B cell (primary cell): ENCODE measurements at regions not wholly inside any gene's neighbourhood (a gene's known extent, or its start where the extent isn't known, plus 50 kb on each side); places are given as distances from the start of the nearest gene placed in this dataset.

Experiments used
- ATAC-seq: fragments of 200-7000 bp; cut with Tn5 transposase; one replicate; pipeline ENCODE4 v1.10.0; 2021; ENCODE audit warnings: low read depth, mild to moderate bottlenecking, moderate number of reproducible peaks, moderate library complexity
- CTCF ChIA-PET: fragments of 350-600 bp; sonication (Branson Sonifier 250); formaldehyde crosslinking; loops from one replicate; lab custom pipeline; 2021; ENCODE audit warnings: antibody characterized with exemption, inconsistent platforms; lab: Charles Lee
- POLR2A ChIA-PET: fragments of 350-600 bp; sonication (Branson Sonifier 250); formaldehyde crosslinking; loops from one replicate; lab custom pipeline; 2021; ENCODE audit warnings: antibody characterized with exemption; lab: Charles Lee
- DNase-seq: peaks from one replicate; pipeline ENCODE4 v3.0.0; 2013
- H2AFZ ChIP-seq: 2 replicates; pipeline ENCODE4 v1.6.1; 2012; ENCODE audit warnings: mild to moderate bottlenecking, low read depth, low read length; ENCODE audit not compliant: insufficient read depth, poor library complexity, severe bottlenecking
- H3K27ac ChIP-seq, 2 donors: 1 replicate in 1 of 2; 2 replicates in 1 of 2; pipeline ENCODE4 v1.5.1; 2012 to 2013; ENCODE audit warnings: low read length in 2 of 2, mild to moderate bottlenecking in 2 of 2, moderate library complexity in 1 of 2
- H3K27me3 ChIP-seq, 4 experiments: fragments of 200-600 bp in 1 of 4; sonication (generic) in 1 of 4; replicated peaks in 1 of 4; 1 replicate in 2 of 4; 2 replicates in 2 of 4; pipeline versions ENCODE4 v1.6.1 to v1.7.0; 2013 to 2016; ENCODE audit warnings: low read length in 3 of 4, mild to moderate bottlenecking in 2 of 4, mixed read lengths in 1 of 4, moderate library complexity in 1 of 4; ENCODE audit not compliant: insufficient read depth in 4 of 4, control insufficient read depth in 3 of 4; ENCODE audit errors: control extremely low read depth in 1 of 4
- H3K36me3 ChIP-seq, 2 experiments: replicated peaks in 1 of 2; 1 replicate in 1 of 2; 2 replicates in 1 of 2; pipeline versions ENCODE4 v1.6.1 to v1.7.1; 2013; ENCODE audit warnings: low read length in 1 of 2; ENCODE audit not compliant: insufficient read depth in 2 of 2, control insufficient read depth in 1 of 2; ENCODE audit errors: control extremely low read depth in 1 of 2, extremely low read depth in 1 of 2
- H3K4me1 ChIP-seq, 2 donors: fragments of 200-600 bp in 1 of 2; sonication (generic) in 1 of 2; 1 replicate in 1 of 2; 2 replicates in 1 of 2; pipeline versions ENCODE4 v1.5.1 to v1.6.1; 2013 to 2017; ENCODE audit warnings: low read length in 2 of 2; ENCODE audit not compliant: control insufficient read depth in 2 of 2, insufficient read depth in 2 of 2
- H3K4me2 ChIP-seq: replicated peaks from 2 replicates; pipeline ENCODE3; 2012; ENCODE audit warnings: mild to moderate bottlenecking, low read depth, low read length; ENCODE audit not compliant: poor library complexity, severe bottlenecking
- H3K4me3 ChIP-seq, 5 experiments: fragments of 200-600 bp in 1 of 5; sonication (generic) in 1 of 5; 1 replicate in 3 of 5; 2 replicates in 2 of 5; pipeline versions ENCODE4 v1.5.1 to v1.7.0; 2011 to 2016; ENCODE audit warnings: low read length in 4 of 5, mild to moderate bottlenecking in 4 of 5, low read depth in 2 of 5, control low read depth in 1 of 5, moderate library complexity in 1 of 5; ENCODE audit not compliant: insufficient read depth in 1 of 5; ENCODE audit errors: control extremely low read depth in 1 of 5, extremely low read depth in 1 of 5
- H3K79me2 ChIP-seq: fragments of 200-600 bp; sonication (generic); one replicate; pipeline ENCODE4 v1.6.0; 2016; ENCODE audit warnings: low read length; ENCODE audit not compliant: control insufficient read depth, insufficient read depth
- H3K9ac ChIP-seq: fragments of 200-600 bp; sonication (generic); 2 replicates; pipeline ENCODE4 v1.6.1; 2017; ENCODE audit warnings: mild to moderate bottlenecking, low read length, moderate library complexity
- H3K9me3 ChIP-seq, 3 donors: one replicate each; pipeline versions ENCODE4 v1.6.1 to v1.7.1; 2013; ENCODE audit warnings: low read length in 2 of 3; ENCODE audit not compliant: control insufficient read depth in 2 of 3, insufficient read depth in 1 of 3; ENCODE audit errors: control extremely low read depth in 1 of 3
- H4K20me1 ChIP-seq: 2 replicates; pipeline ENCODE4 v1.6.0; 2012; ENCODE audit warnings: mild to moderate bottlenecking, low read length; ENCODE audit not compliant: insufficient read depth, control insufficient read depth, poor library complexity, severe bottlenecking
- H3K27ac Mint-ChIP-seq: one replicate; pipeline ENCODE4 v1.8.0; 2021; ENCODE audit warnings: mixed read lengths
- H3K27me3 Mint-ChIP-seq: one replicate; pipeline ENCODE4 v1.8.0; 2021; ENCODE audit warnings: mixed read lengths
- H3K4me1 Mint-ChIP-seq: one replicate; pipeline ENCODE4 v1.8.0; 2021; ENCODE audit warnings: mixed read lengths
- H3K4me3 Mint-ChIP-seq: one replicate; pipeline ENCODE4 v1.8.0; 2021; ENCODE audit warnings: mixed read lengths
- H3K9me3 Mint-ChIP-seq: one replicate; pipeline ENCODE4 v1.8.0; 2022; ENCODE audit warnings: mixed read lengths; ENCODE audit not compliant: insufficient read depth
- EZH2 ChIP-seq: IDR thresholded peaks from 2 replicates; pipeline ENCODE4 v1.6.1; 2012; ENCODE audit warnings: borderline replicate concordance, low read depth, mild to moderate bottlenecking, moderate library complexity, low read length; ENCODE audit not compliant: insufficient read depth, poor library complexity, severe bottlenecking
- WGBS: methylation state at CpG from one replicate; pipeline ENCODE4 v1.1.5; 2013; ENCODE audit warnings: missing lambda C conversion rate; ENCODE audit not compliant: insufficient coverage; 5-methylcytosine and 5-hydroxymethylcytosine counted together
- intact Hi-C: fragments of 100-400 bp; cut with micrococcal nuclease; formaldehyde crosslinking; loops from one replicate; pipeline ENCODE4 v1.10.0; 2022
- TF ChIP-seq, protein P1 (sequence below): fragments of 200-600 bp; IDR thresholded peaks from one replicate; pipeline ENCODE4 v1.8.0; 2022; ENCODE audit warnings: antibody characterized with exemption, mild to moderate bottlenecking

DNA sequence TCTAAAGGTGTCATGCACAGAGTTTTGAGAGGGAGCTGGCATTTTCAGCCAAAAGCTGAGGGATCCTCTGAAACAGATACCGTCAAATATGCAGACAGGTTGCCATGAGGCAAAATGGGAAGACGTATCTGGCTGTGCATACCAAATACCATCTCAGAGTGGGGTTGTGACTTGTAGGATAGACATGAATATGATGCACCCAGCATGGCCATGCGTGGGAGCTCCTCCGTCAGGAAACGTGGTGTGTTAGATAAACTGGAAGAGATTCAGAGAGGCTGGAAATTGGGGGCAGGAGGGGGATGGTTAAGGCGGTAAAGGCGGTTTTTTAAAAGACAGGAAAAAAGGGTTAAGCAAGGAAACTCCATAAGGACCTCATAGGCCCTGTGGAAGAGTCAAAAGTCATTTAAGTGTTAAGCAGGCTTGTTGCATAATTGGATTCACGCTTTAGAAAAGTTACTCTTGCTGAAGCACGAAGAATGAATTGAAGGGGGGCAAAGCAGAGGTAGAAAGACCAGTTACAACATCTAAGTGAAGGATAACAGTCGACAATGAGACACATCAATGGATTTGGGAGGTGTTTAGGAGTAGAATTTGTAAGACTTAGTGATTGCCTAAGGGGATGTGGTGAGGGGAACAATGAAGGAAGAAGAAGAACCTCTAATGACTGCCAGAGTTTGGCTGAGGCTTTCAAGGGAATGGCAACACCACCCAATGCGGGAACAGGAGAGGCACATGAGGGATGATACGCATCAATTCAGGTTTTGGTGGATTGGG is 139.6 kb upstream of the CTAGE1 start:
- CTCF ChIA-PET, result no interaction called here
- intact Hi-C loops, result no loop called here
- WGBS, result 85% methylated on average over 10 of the region's 12 CpGs

DNA sequence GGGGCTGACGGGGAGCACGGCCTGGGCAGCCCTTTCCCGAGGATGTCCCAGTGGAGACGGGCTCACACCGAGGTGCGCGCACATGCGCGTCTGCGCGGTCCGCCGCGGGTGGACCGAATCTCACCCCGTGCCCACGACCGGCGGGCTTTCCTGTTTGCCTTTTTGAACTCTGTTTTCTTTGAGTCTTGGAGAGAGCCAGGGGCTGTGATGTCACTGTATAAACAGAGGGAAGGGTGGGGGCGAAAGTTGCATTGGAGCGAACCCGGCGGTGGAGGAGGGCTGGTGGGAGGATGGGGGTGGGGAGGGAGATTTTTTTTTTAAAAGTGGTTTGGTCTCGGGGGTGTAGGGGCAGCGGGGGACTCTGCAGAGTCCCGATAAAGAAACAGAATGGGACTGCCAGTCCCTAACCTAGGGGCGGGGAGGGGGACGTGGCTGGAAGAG is 141.2 kb upstream of the CTAGE1 start:
- no peak overlapping the region for H3K4me3 Mint-ChIP-seq
- Histone ChIP-seq H4K20me1 (no peaks in the 10 kb centered on the region), H3K27ac (no peak overlapping the region), H3K4me2 (no peak overlapping the region), H3K79me2 (no peaks in the 10 kb centered on the region), H3K4me1 (peaks cover 0 to 3% of the 10 kb centered on the region in 2 donors), H3K27me3 (peaks cover 0 to 18% (median 12%) of the 10 kb centered on the region in 4 experiments), H3K4me3 (no peak overlapping the region), H3K36me3 (no peaks in the 10 kb centered on the region), H3K9me3 (no peaks in the 10 kb centered on the region), H3K9ac (no peak overlapping the region), H2AFZ (no peak overlapping the region)
- intact Hi-C loops, result no loop called here
- H3K9me3 Mint-ChIP-seq, result no peaks in the 10 kb centered on the region
- ATAC-seq (no peak), DNase-seq (no peak)
- no peak for TF ChIP-seq EZH2
- TF ChIP-seq, protein P1, sequence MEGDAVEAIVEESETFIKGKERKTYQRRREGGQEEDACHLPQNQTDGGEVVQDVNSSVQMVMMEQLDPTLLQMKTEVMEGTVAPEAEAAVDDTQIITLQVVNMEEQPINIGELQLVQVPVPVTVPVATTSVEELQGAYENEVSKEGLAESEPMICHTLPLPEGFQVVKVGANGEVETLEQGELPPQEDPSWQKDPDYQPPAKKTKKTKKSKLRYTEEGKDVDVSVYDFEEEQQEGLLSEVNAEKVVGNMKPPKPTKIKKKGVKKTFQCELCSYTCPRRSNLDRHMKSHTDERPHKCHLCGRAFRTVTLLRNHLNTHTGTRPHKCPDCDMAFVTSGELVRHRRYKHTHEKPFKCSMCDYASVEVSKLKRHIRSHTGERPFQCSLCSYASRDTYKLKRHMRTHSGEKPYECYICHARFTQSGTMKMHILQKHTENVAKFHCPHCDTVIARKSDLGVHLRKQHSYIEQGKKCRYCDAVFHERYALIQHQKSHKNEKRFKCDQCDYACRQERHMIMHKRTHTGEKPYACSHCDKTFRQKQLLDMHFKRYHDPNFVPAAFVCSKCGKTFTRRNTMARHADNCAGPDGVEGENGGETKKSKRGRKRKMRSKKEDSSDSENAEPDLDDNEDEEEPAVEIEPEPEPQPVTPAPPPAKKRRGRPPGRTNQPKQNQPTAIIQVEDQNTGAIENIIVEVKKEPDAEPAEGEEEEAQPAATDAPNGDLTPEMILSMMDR, result no peak
- peaks cover 2% of the 10 kb centered on the region for H3K4me1 Mint-ChIP-seq
- no peak overlapping the region for H3K27ac Mint-ChIP-seq
- peaks cover 38% of the 10 kb centered on the region for H3K27me3 Mint-ChIP-seq
- WGBS, result 23% methylated on average over 28 of the region's 28 CpGs
- ChIA-PET POLR2A (no interaction called here), CTCF (no interaction called here)

More for the DNA sequence above, 139.6 kb upstream of the CTAGE1 start:
- Histone ChIP-seq H3K27ac (no peak overlapping the region), H3K27me3 (peaks cover 0 to 18% (median 12%) of the 10 kb centered on the region in 4 experiments), H3K9ac (no peak overlapping the region), H3K4me2 (no peak overlapping the region), H4K20me1 (no peaks in the 10 kb centered on the region), H3K4me1 (peaks cover 0 to 3% of the 10 kb centered on the region in 2 donors), H3K36me3 (no peaks in the 10 kb centered on the region), H2AFZ (no peak overlapping the region), H3K9me3 (no peaks in the 10 kb centered on the region), H3K4me3 (no peak overlapping the region), H3K79me2 (no peaks in the 10 kb centered on the region)
- no peaks in the 10 kb centered on the region for H3K9me3 Mint-ChIP-seq
- H3K27me3 Mint-ChIP-seq, result peaks cover 38% of the 10 kb centered on the region
- peaks cover 2% of the 10 kb centered on the region for H3K4me1 Mint-ChIP-seq
- DNase-seq, result no peak
- no peak for ATAC-seq
- TF ChIP-seq EZH2, result no peak
- TF ChIP-seq, protein P1, result no peak
- no peak overlapping the region for H3K27ac Mint-ChIP-seq
- POLR2A ChIA-PET, result no interaction called here
- H3K4me3 Mint-ChIP-seq, result no peak overlapping the region
